ENCODE measurements at regions not wholly inside any gene's neighbourhood (a gene's known extent, or its start where the extent isn't known, plus 50 kb on each side); places are given as distances from the start of the nearest gene placed in this dataset.

DNA sequence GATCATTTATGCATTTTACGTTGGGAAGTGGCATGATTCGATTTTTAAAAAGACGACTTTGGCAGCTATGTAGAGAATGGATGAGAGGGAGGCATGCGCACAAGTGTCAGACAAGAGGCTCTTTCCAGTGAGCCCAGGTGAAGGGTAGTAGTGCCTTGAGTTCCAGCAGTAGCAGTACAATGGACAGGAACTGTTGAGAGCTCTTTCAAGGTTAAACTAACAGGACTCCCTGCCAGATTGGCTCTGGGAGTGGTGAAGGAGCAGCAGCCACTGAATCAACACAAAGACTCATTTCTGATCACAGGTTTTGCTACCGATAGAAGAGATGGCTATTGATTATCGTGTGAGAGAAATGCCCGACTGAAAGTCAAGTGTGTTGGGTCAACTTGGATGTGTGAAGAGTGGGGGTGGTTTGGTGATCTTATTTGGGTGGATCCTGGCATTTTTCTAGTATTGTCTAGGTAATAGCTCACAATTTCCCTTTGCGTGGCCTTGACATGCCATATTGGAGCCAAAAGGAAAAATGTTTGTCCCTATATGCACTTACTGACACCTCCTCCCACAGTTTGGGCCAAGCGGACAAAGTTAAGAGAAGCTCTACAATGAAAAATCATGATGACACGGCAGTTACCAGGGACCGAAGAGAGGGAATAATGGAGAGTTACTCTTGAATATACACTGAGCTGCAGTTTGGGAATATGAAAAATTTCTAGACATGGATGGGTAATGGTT is 81.6 kb upstream of the MDFIC2 start:
- TF ChIP-seq CTCF (IDR thresholded peaks at IDR 0.05): no peak
- TF ChIP-seq POLR2A (IDR thresholded peaks at IDR 0.05): no peak

Measured in Peyer's patch (tissue), 4 donors.